ENCODE measurements at regions not wholly inside any gene's neighbourhood (a gene's known extent, or its start where the extent isn't known, plus 50 kb on each side); places are given as distances from the start of the nearest gene placed in this dataset.

DNA sequence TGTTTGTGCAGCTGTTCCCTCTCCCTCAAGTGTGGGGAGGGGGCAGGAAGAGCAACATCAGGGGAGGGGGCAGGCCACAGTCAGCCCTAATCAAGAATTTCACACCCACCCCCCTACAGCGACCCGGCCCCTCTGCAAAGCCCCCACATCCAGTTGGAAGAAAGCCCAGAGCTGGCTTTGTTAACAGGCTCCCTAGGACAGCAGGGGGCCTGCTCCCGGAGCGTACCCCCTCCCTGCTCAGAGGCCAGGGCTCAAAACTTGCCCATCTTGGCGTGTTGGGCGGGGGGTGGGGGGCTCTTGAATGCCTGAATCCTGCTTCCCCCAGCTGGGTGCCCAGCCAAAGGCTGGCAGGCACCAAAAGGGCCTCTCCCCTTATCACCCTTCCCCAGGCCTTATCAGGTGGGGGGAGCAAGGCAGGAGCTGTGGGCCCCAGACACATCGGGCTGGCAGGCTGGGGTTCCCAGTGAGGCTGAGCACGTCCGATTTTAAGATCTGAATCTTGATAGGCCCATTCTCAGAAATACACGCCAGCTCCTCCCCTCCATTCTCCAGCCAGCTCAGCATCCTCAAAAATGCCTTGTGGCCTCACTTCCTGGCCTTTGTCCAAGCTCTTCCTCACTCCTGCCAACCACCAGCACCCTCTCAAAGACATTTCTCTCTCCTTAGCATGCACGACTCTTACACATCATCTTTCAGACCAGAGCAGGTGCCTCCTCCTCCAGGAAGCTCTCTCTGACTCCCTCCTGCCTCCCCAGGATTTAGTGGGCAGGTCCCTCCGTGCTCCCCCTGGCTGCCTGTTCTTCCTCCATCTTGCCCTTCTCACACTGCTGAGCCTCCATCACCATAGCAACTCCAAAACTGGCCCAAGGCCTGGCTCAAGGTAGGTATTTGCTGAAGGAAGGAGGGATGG, 384.8 kb downstream of the MN1 start:
- intact Hi-C loops (cut with DNase I; ENCODE audit: low total_unique reads) = no loop called here
- in situ Hi-C loops (cut with MboI; ENCODE audit: low sequenced_read_pairs in 4 of 4) = loop anchor here in 2 of 4 donors (10.0 to 25.0 kb wide), 2 partner anchors 321 to 398 kb away; no protein-coding TSS in a partner anchor
- H3K27me3 ChIP-seq = peaks cover 13 to 34% (median 16%) of the 10 kb centered on the region in 3 donors

DNA sequence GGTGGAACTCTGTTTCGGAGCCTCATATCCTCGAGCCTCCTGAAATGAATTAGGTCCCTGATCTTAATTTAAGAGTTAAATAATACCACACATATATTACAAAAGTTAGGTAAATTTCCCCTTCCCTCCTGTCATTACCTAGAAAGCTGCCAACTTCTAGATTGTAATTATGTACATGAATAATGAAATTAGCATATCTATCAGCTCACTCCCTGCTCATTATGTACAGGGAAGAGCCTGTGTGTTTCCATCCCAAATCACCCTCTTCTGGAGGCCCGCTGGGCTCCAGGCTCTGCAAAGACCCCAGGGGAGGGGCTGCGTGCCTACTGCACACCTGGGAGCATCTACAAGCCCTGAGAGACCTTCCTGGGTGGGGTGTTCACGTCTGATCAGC, 384.1 kb downstream of the MN1 start:
- no peaks in the 10 kb centered on the region for H3K9me3 ChIP-seq
- no peaks in the 10 kb centered on the region for H3K36me3 ChIP-seq
- no peak overlapping the region for H3K4me3 ChIP-seq
- no peak for DNase-seq
- no peak for TF ChIP-seq POLR2A (IDR thresholded peaks at IDR 0.05)
- TF ChIP-seq, protein P1, sequence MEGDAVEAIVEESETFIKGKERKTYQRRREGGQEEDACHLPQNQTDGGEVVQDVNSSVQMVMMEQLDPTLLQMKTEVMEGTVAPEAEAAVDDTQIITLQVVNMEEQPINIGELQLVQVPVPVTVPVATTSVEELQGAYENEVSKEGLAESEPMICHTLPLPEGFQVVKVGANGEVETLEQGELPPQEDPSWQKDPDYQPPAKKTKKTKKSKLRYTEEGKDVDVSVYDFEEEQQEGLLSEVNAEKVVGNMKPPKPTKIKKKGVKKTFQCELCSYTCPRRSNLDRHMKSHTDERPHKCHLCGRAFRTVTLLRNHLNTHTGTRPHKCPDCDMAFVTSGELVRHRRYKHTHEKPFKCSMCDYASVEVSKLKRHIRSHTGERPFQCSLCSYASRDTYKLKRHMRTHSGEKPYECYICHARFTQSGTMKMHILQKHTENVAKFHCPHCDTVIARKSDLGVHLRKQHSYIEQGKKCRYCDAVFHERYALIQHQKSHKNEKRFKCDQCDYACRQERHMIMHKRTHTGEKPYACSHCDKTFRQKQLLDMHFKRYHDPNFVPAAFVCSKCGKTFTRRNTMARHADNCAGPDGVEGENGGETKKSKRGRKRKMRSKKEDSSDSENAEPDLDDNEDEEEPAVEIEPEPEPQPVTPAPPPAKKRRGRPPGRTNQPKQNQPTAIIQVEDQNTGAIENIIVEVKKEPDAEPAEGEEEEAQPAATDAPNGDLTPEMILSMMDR (IDR thresholded peaks at IDR 0.05 in 4 of 5, conservative IDR thresholded peaks at IDR 0.05 in 1 of 5) = no peak
- H3K27me3 ChIP-seq = peaks cover 13 to 29% (median 16%) of the 10 kb centered on the region in 3 donors
- no peak overlapping the region for H3K27ac ChIP-seq
- intact Hi-C loops (cut with DNase I; ENCODE audit: low total_unique reads) = no loop called here
- ATAC-seq = no peak
- in situ Hi-C loops (cut with MboI; ENCODE audit: low sequenced_read_pairs in 4 of 4) = loop anchor here in 2 of 4 donors (10.0 to 25.0 kb wide), 2 partner anchors 320 to 397 kb away; no protein-coding TSS in a partner anchor
- peaks cover 5 to 14% of the 10 kb centered on the region in 2 donors for H3K4me1 ChIP-seq

More for the DNA sequence above, 384.8 kb downstream of the MN1 start:
- TF ChIP-seq, protein P1 (IDR thresholded peaks at IDR 0.05 in 4 of 5, conservative IDR thresholded peaks at IDR 0.05 in 1 of 5) = no peak
- no peak for TF ChIP-seq POLR2A (IDR thresholded peaks at IDR 0.05)
- Histone ChIP-seq H3K9me3 (no peaks in the 10 kb centered on the region), H3K4me1 (peaks cover 5 to 14% of the 10 kb centered on the region in 2 donors), H3K4me3 (no peak overlapping the region), H3K27ac (no peak overlapping the region), H3K36me3 (no peaks in the 10 kb centered on the region)
- no peak for ATAC-seq
- DNase-seq = no peak

DNA sequence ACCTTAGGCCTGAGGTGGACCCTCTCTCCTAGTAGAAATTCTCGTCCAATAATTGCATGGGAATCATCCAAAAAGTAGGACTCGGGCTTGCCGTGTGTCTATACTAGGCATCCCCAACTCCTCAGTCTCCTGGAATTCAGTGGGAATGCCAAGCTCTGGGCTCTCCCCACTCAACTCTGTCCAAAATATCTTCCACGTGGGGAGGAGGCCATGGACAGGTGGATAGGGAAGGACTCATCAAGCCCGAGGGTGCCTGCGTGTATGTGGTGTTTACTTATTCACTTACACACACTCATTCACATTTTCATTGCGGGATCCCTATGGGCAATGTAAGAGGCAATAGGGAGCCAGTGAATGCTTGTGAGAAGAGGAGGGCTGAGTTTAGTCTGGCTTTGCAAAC, 383.3 kb downstream of the MN1 start:
- H3K4me1 ChIP-seq = peaks cover 5 to 14% of the 10 kb centered on the region in 2 donors
- DNase-seq (no peak), ATAC-seq (no peak)
- TF ChIP-seq, protein P1 (IDR thresholded peaks at IDR 0.05 in 4 of 5, conservative IDR thresholded peaks at IDR 0.05 in 1 of 5) = no peak
- TF ChIP-seq POLR2A (IDR thresholded peaks at IDR 0.05) = no peak
- intact Hi-C loops (cut with DNase I; ENCODE audit: low total_unique reads) = no loop called here
- no peak overlapping the region for H3K27ac ChIP-seq
- no peaks in the 10 kb centered on the region for H3K36me3 ChIP-seq
- no peak overlapping the region for H3K4me3 ChIP-seq
- H3K27me3 ChIP-seq = peaks cover 13 to 21% (median 16%) of the 10 kb centered on the region in 3 donors
- no peaks in the 10 kb centered on the region for H3K9me3 ChIP-seq
- in situ Hi-C loops (cut with MboI; ENCODE audit: low sequenced_read_pairs in 4 of 4) = loop anchor here in 2 of 4 donors (10.0 to 25.0 kb wide), 2 partner anchors 319 to 397 kb away; no protein-coding TSS in a partner anchor

DNA sequence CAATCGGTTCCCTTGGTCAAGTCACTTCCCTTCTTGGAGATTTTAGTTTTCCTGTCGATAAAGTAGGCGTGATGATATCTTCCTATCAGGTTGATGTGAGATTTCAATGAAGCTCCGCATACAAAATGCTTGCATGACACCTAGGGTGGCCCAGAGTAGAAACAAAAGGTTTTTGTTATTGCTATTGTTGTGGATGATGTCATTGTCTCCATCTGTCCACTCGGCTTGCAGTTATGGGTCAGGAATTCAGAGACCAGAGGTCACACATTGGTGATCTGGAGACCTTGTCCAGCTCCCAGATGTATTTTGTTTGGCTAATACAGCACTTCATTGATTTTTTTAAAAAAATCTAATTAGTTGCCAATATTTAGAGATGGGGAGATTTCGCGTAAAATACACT, 382.1 kb downstream of the MN1 start:
- Histone ChIP-seq H3K27ac (no peak overlapping the region), H3K27me3 (peaks cover 3 to 17% (median 8%) of the 10 kb centered on the region in 3 donors), H3K4me3 (no peak overlapping the region), H3K9me3 (no peaks in the 10 kb centered on the region), H3K4me1 (peaks cover 5 to 14% of the 10 kb centered on the region in 2 donors), H3K36me3 (no peaks in the 10 kb centered on the region)
- TF ChIP-seq POLR2A (IDR thresholded peaks at IDR 0.05) = no peak
- TF ChIP-seq, protein P1 (IDR thresholded peaks at IDR 0.05 in 4 of 5, conservative IDR thresholded peaks at IDR 0.05 in 1 of 5) = no peak
- DNase-seq (no peak), ATAC-seq (no peak)
- in situ Hi-C loops (cut with MboI; ENCODE audit: low sequenced_read_pairs in 4 of 4) = loop anchor here in 2 of 4 donors (10.0 to 25.0 kb wide), 2 partner anchors 318 to 395 kb away; no protein-coding TSS in a partner anchor
- intact Hi-C loops (cut with DNase I; ENCODE audit: low total_unique reads) = no loop called here

All from gastrocnemius medialis (tissue), 4 donors.